Uterus (tissue), 2 donors: ENCODE measurements at regions not wholly inside any gene's neighbourhood (a gene's known extent, or its start where the extent isn't known, plus 50 kb on each side); places are given as distances from the start of the nearest gene placed in this dataset.

ENCODE experiments used
- CTCF ChIP-seq, 4 experiments: fragments of 200-600 bp in 2 of 4; fragments of 450-650 bp in 2 of 4; sonication (generic) in 2 of 4; IDR thresholded peaks; one replicate each; pipeline ENCODE4 v1.5.1; 2016 to 2019; ENCODE audit warnings: antibody characterized with exemption in 4 of 4, mild to moderate bottlenecking in 2 of 4, moderate library complexity in 1 of 4
- POLR2A ChIP-seq, 2 donors: fragments of 450-650 bp; IDR thresholded peaks; one replicate each; pipeline ENCODE4 v1.6.1; 2016; ENCODE audit warnings: antibody characterized with exemption in 2 of 2, mild to moderate bottlenecking in 1 of 2, moderate library complexity in 1 of 2

- TF ChIP-seq CTCF (IDR thresholded peaks at IDR 0.05) (no peak), POLR2A (IDR thresholded peaks at IDR 0.05) (no peak)
These were observed 247.7 kb upstream of the PMFBP1 start for GRCh38 chr16:72419638-72420037.
